OCI-LY3 (cell line): ENCODE measurements at regions not wholly inside any gene's neighbourhood (a gene's known extent, or its start where the extent isn't known, plus 50 kb on each side); places are given as distances from the start of the nearest gene placed in this dataset.

ENCODE experiments used
- CTCF ChIP-seq: fragments of 200-600, 300-600 bp; sonication (generic); IDR thresholded peaks from 2 replicates; pipeline ENCODE4 v1.5.1; 2014; ENCODE audit warnings: antibody characterized with exemption, low read length, low read depth
- EZH2phosphoT487 ChIP-seq: fragments of 200-600 bp; shearing (Covaris generic); IDR thresholded peaks from 2 replicates; pipeline ENCODE4 v1.6.1; 2018; ENCODE audit warnings: antibody characterized with exemption, mixed run types, low read depth

GRCh38 chr7:49717547-49717946 is 55.9 kb upstream of the VWC2 start:
- no peak for TF ChIP-seq CTCF
- no peak for TF ChIP-seq EZH2phosphoT487
